H1 (cell line): ENCODE measurements at regions not wholly inside any gene's neighbourhood (a gene's known extent, or its start where the extent isn't known, plus 50 kb on each side); places are given as distances from the start of the nearest gene placed in this dataset.

Experiments used
- CTCF ChIA-PET: fragments of 300-600 bp; sonication (Branson Sonifier 250); formaldehyde crosslinking; loops from one replicate; lab custom pipeline; 2021; ENCODE audit not compliant: partially characterized antibody; lab: Charles Lee
- POLR2A ChIA-PET: fragments of 300-600 bp; sonication (Branson Sonifier 250); formaldehyde crosslinking; loops from one replicate; lab custom pipeline; 2021; ENCODE audit warnings: inconsistent platforms; ENCODE audit not compliant: partially characterized antibody; lab: Charles Lee
- DNase-seq, 2 experiments: peaks; one replicate each; pipeline versions ENCODE4 v3.0.0 to v3.0.0-alpha.2; 2010 to 2022; ENCODE audit warnings: low spot score in 2 of 2, low read depth in 1 of 2, mixed read lengths in 1 of 2
- FAIRE-seq: peaks from 2 replicates; lab custom pipeline; 2011; peaks lifted over from hg19 to GRCh38; lab: Jason Lieb, UNC
- H2AFZ ChIP-seq: 2 replicates; pipeline ENCODE4 v1.8.1; 2012; ENCODE audit warnings: low read length, inconsistent platforms
- H2AK5ac ChIP-seq: 2 replicates; pipeline ENCODE4 v1.6.1; 2013; ENCODE audit warnings: low read depth, low read length
- H2BK120ac ChIP-seq: replicated peaks from 2 replicates; pipeline ENCODE3; 2013; ENCODE audit warnings: low read depth, low read length, inconsistent platforms
- H2BK12ac ChIP-seq: 2 replicates; pipeline ENCODE4 v1.6.1; 2013; ENCODE audit warnings: low read depth, low read length
- H2BK15ac ChIP-seq: 2 replicates; pipeline ENCODE4 v1.6.1; 2013; ENCODE audit warnings: low read length
- H2BK20ac ChIP-seq: 2 replicates; pipeline ENCODE4 v1.6.1; 2013; ENCODE audit warnings: low read length
- H2BK5ac ChIP-seq: 2 replicates; pipeline ENCODE4 v1.6.1; 2013; ENCODE audit warnings: low read depth, low read length
- H3K14ac ChIP-seq: 2 replicates; pipeline ENCODE4 v1.6.1; 2013; ENCODE audit warnings: inconsistent platforms; ENCODE audit not compliant: insufficient read length
- H3K18ac ChIP-seq: 2 replicates; pipeline ENCODE4 v1.6.1; 2013; ENCODE audit warnings: low read length; ENCODE audit errors: extremely low read depth
- H3K23ac ChIP-seq: 2 replicates; pipeline ENCODE4 v1.6.1; 2013; ENCODE audit warnings: inconsistent platforms; ENCODE audit not compliant: insufficient read length
- H3K23me2 ChIP-seq: 2 replicates; pipeline ENCODE4 v1.6.1; 2013; ENCODE audit warnings: low read depth, low read length
- H3K27ac ChIP-seq: 2 replicates; pipeline ENCODE4 v1.6.1; 2011; ENCODE audit warnings: low read depth, low read length, inconsistent platforms
- H3K27me3 ChIP-seq, 4 experiments: replicated peaks in 1 of 4; 1 replicate in 1 of 4; 2 replicates in 3 of 4; pipeline versions ENCODE4 v1.6.1 to v1.8.1; 2011 to 2013; ENCODE audit warnings: low read length in 3 of 4, mild to moderate bottlenecking in 3 of 4, inconsistent platforms in 2 of 4, mixed read lengths in 2 of 4, moderate library complexity in 1 of 4; ENCODE audit not compliant: control insufficient read depth in 3 of 4, insufficient read depth in 3 of 4; ENCODE audit errors: extremely low read depth in 1 of 4
- H3K36me3 ChIP-seq, 4 experiments: 2 replicates each; pipeline versions ENCODE4 v1.6.1 to v1.8.1; 2011 to 2013; ENCODE audit warnings: mild to moderate bottlenecking in 4 of 4, low read length in 3 of 4, moderate library complexity in 2 of 4, control low read depth in 1 of 4, inconsistent platforms in 1 of 4; ENCODE audit not compliant: insufficient read depth in 4 of 4, control insufficient read depth in 2 of 4
- H3K4ac ChIP-seq: replicated peaks from 2 replicates; pipeline ENCODE3; 2013; ENCODE audit warnings: low read length, low read depth, mixed read lengths, inconsistent platforms; ENCODE audit not compliant: insufficient read length
- H3K4me1 ChIP-seq, 4 experiments: replicated peaks in 1 of 4; 1 replicate in 1 of 4; 2 replicates in 3 of 4; pipeline versions ENCODE4 v1.6.1 to v1.8.1; 2011 to 2013; ENCODE audit warnings: low read length in 3 of 4, inconsistent platforms in 2 of 4, mixed read lengths in 1 of 4; ENCODE audit not compliant: insufficient read depth in 4 of 4, control insufficient read depth in 3 of 4
- H3K4me2 ChIP-seq, 2 experiments: 2 replicates each; pipeline versions ENCODE4 v1.6.1 to v1.8.1; 2011 to 2013; ENCODE audit warnings: low read depth in 2 of 2, low read length in 2 of 2, control low read depth in 1 of 2, inconsistent platforms in 1 of 2, mild to moderate bottlenecking in 1 of 2; ENCODE audit not compliant: insufficient read depth in 1 of 2
- H3K4me3 ChIP-seq, 4 experiments: fragments of 200-600, 300-600 bp in 1 of 4; sonication (generic), shearing (Covaris generic), sonication (Bioruptor Twin) in 1 of 4; 2 replicates each; pipeline versions ENCODE4 v1.5.1 to v1.8.1; 2011 to 2016; ENCODE audit warnings: low read length in 4 of 4, low read depth in 3 of 4, control low read depth in 2 of 4, inconsistent platforms in 2 of 4, mild to moderate bottlenecking in 2 of 4, mixed read lengths in 1 of 4, moderate library complexity in 1 of 4; ENCODE audit not compliant: insufficient read depth in 2 of 4; ENCODE audit errors: extremely low read depth in 1 of 4
- H3K56ac ChIP-seq: replicated peaks from 2 replicates; pipeline ENCODE3; 2013; ENCODE audit warnings: low read depth, mild to moderate bottlenecking, mixed read lengths, low read length, inconsistent platforms; ENCODE audit not compliant: insufficient read length
- H3K79me1 ChIP-seq: 2 replicates; pipeline ENCODE4 v1.6.1; 2013; ENCODE audit warnings: low read depth, low read length, control low read depth
- H3K79me2 ChIP-seq, 2 experiments: 2 replicates each; pipeline versions ENCODE4 v1.6.1 to v1.8.1; 2012 to 2013; ENCODE audit warnings: low read length in 2 of 2, mild to moderate bottlenecking in 2 of 2, inconsistent platforms in 1 of 2; ENCODE audit not compliant: insufficient read depth in 2 of 2, control insufficient read depth in 1 of 2
- H3K9ac ChIP-seq, 4 experiments: replicated peaks in 1 of 4; 1 replicate in 1 of 4; 2 replicates in 3 of 4; pipeline versions ENCODE4 v1.6.1 to v1.8.1; 2011 to 2013; ENCODE audit warnings: low read depth in 3 of 4, low read length in 3 of 4, control low read depth in 2 of 4, mild to moderate bottlenecking in 2 of 4, moderate library complexity in 2 of 4, inconsistent platforms in 1 of 4; ENCODE audit errors: extremely low read depth in 1 of 4
- H3K9me3 ChIP-seq, 2 experiments: 2 replicates each; pipeline versions ENCODE4 v1.6.1 to v1.8.1; 2012 to 2013; ENCODE audit warnings: mild to moderate bottlenecking in 2 of 2, moderate library complexity in 2 of 2, control low read depth in 1 of 2, inconsistent platforms in 1 of 2, low read depth in 1 of 2, low read length in 1 of 2, mixed read lengths in 1 of 2; ENCODE audit not compliant: insufficient read depth in 2 of 2
- H4K20me1 ChIP-seq, 2 experiments: replicated peaks in 1 of 2; 2 replicates each; pipeline versions ENCODE3 to v1.8.1; 2011 to 2013; ENCODE audit warnings: inconsistent platforms in 2 of 2, low read length in 2 of 2, mild to moderate bottlenecking in 1 of 2; ENCODE audit not compliant: insufficient read depth in 2 of 2, control insufficient read depth in 1 of 2
- H4K5ac ChIP-seq: 2 replicates; pipeline ENCODE4 v1.6.1; 2013; ENCODE audit warnings: low read length, low read depth, mixed read lengths, inconsistent platforms; ENCODE audit not compliant: insufficient read length
- H4K8ac ChIP-seq: 2 replicates; pipeline ENCODE4 v1.8.0; 2013; ENCODE audit warnings: mild to moderate bottlenecking, moderate library complexity, low read length, inconsistent platforms; ENCODE audit not compliant: insufficient read depth; ENCODE audit errors: extremely low read depth
- H4K91ac ChIP-seq: replicated peaks from 2 replicates; pipeline ENCODE3; 2013; ENCODE audit warnings: low read length, mixed read lengths, inconsistent platforms; ENCODE audit not compliant: insufficient read length
- RFX5 ChIP-seq: IDR thresholded peaks from 2 replicates; pipeline ENCODE4 v1.6.1; 2011; ENCODE audit warnings: low read depth, low read length, improper control_type of control experiment, borderline replicate concordance
- SUZ12 ChIP-seq: fragments of 200-600 bp; sonication (generic); IDR thresholded peaks from 2 replicates; pipeline ENCODE4 v1.6.1; 2012; ENCODE audit warnings: mild to moderate bottlenecking, inconsistent platforms, low read length, moderate library complexity, mixed read lengths
- TAF1 ChIP-seq: IDR thresholded peaks from 2 replicates; pipeline ENCODE4 v1.6.1; 2011; ENCODE audit warnings: mild to moderate bottlenecking, low read depth, low read length
- WGBS, 2 experiments: shearing (Covaris generic) in 1 of 2; methylation state at CpG; one replicate each; pipeline versions ENCODE4 v1.1.6 to v1.1.7; 2013 to 2015; ENCODE audit warnings: low lambda C conversion rate in 2 of 2, mixed read lengths in 2 of 2, inconsistent platforms in 1 of 2, low coverage in 1 of 2, missing lambda C conversion rate in 1 of 2; ENCODE audit not compliant: insufficient replicate concordance in 2 of 2, insufficient coverage in 1 of 2, insufficient read length in 1 of 2; ENCODE audit errors: extremely low coverage in 1 of 2, missing lambda C conversion rate in 1 of 2; 5-methylcytosine and 5-hydroxymethylcytosine counted together

DNA sequence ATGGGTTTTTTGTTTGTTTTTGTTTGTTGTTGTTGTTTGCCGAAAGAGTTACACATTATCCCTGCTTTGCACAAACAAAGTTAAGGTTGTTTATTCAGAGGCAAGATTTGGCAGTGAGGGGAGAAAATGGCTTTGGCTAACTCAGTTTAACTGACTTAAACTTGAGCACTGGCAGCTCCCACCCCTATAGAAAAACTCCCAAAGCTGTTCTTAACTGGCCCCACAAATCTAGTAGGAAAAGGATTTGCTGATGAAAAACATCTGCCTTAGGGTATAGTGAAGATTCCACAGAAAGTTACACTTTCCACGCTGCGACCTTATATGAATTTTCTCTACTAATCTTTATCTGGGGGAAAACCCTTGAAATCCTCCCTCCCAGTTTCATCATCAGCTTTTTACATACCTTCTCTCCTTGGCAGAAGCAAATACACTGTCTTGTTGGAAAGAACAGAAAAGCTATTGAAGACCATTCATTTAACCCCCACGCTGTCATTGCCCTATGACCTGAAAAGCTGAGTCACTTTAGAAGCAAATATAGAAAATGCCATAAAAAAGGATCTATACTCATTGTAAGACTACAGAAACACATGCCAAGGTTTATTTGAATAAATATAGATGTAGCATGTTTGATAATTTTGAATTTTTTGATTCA is 551.7 kb downstream of the NR2F2 start:
- no peaks in the 10 kb centered on the region for H3K9me3 ChIP-seq
- H2BK20ac ChIP-seq, result no peak overlapping the region
- 92% methylated on average over 4 of the region's 4 CpGs; no CpG with 5 or more reads in 1 of the 2 experiments for WGBS, 2 experiments
- no peak overlapping the region for H3K14ac ChIP-seq
- no peak overlapping the region for H3K9ac ChIP-seq
- H3K79me1 ChIP-seq, result no peaks in the 10 kb centered on the region
- no peak overlapping the region for H2AFZ ChIP-seq
- no peak for FAIRE-seq
- no peaks in the 10 kb centered on the region for H3K36me3 ChIP-seq
- H3K56ac ChIP-seq, result no peak overlapping the region
- H2BK5ac ChIP-seq, result no peak overlapping the region
- peaks cover 0 to 3% (median 0%) of the 10 kb centered on the region in 4 experiments; a peak in 2 of 7 replicates for H3K4me1 ChIP-seq
- CTCF ChIA-PET, result no interaction called here
- H3K4me2 ChIP-seq, result no peak overlapping the region
- H3K27me3 ChIP-seq, result no peaks in the 10 kb centered on the region
- no peak overlapping the region for H3K4ac ChIP-seq
- no peak for DNase-seq
- no peak for TF ChIP-seq RFX5
- no peak for TF ChIP-seq SUZ12
- TF ChIP-seq TAF1, result no peak
- H3K18ac ChIP-seq, result no peak overlapping the region
- H3K4me3 ChIP-seq, result no peak overlapping the region
- no peak overlapping the region for H4K91ac ChIP-seq
- no peak overlapping the region for H3K27ac ChIP-seq
- POLR2A ChIA-PET, result no interaction called here
- H3K79me2 ChIP-seq, result no peaks in the 10 kb centered on the region
- H2BK120ac ChIP-seq, result no peak overlapping the region
- H3K23me2 ChIP-seq, result no peaks in the 10 kb centered on the region
- H4K5ac ChIP-seq, result no peak overlapping the region
- no peak overlapping the region for H2AK5ac ChIP-seq
- no peaks in the 10 kb centered on the region for H4K20me1 ChIP-seq
- no peak overlapping the region for H3K23ac ChIP-seq
- H4K8ac ChIP-seq, result no peak overlapping the region
- H2BK12ac ChIP-seq, result no peak overlapping the region
- no peak overlapping the region for H2BK15ac ChIP-seq
